ENCODE measurements at regions not wholly inside any gene's neighbourhood (a gene's known extent, or its start where the extent isn't known, plus 50 kb on each side); places are given as distances from the start of the nearest gene placed in this dataset.

- Histone ChIP-seq H3K9me3 (ENCODE audit: low read depth) (no peaks in the 10 kb centered on the region), H3F3A (ENCODE audit: insufficient read depth) (no peaks in the 10 kb centered on the region), H3K27ac (no peak overlapping the region), H2AFZ (no peak overlapping the region), H3K79me2 (ENCODE audit: insufficient read depth) (no peaks in the 10 kb centered on the region), H4K20me1 (ENCODE audit: insufficient read depth) (no peaks in the 10 kb centered on the region), H3K27me3 (replicated peaks; ENCODE audit: insufficient read depth) (peaks cover 32% of the 10 kb centered on the region), H3K4me2 (ENCODE audit: unreplicated experiment) (no peak overlapping the region), H3K9me2 (ENCODE audit: insufficient read depth) (no peaks in the 10 kb centered on the region), H3K4me3 (no peak overlapping the region), H3K36me3 (ENCODE audit: low read depth) (no peaks in the 10 kb centered on the region), H3K9ac (no peak overlapping the region), H3K4me1 (ENCODE audit: insufficient read depth) (no peaks in the 10 kb centered on the region)
- DNase-seq, result no peak
- in situ Hi-C loops (cut with MboI), result loop anchor here (10.0 to 25.0 kb wide), 2 partner anchors 108 to 275 kb away; no protein-coding TSS in a partner anchor
- no peak for TF ChIP-seq EZH2phosphoT487 (IDR thresholded peaks at IDR 0.05; ENCODE audit: insufficient read depth, low read depth)
- TF ChIP-seq EZH2 (IDR thresholded peaks at IDR 0.05; ENCODE audit: insufficient read depth, poor library complexity, severe bottlenecking), result no peak
Observed at GRCh38 chr1:21379571-21379970, 60.4 kb upstream of the NBPF3 start.

DNA sequence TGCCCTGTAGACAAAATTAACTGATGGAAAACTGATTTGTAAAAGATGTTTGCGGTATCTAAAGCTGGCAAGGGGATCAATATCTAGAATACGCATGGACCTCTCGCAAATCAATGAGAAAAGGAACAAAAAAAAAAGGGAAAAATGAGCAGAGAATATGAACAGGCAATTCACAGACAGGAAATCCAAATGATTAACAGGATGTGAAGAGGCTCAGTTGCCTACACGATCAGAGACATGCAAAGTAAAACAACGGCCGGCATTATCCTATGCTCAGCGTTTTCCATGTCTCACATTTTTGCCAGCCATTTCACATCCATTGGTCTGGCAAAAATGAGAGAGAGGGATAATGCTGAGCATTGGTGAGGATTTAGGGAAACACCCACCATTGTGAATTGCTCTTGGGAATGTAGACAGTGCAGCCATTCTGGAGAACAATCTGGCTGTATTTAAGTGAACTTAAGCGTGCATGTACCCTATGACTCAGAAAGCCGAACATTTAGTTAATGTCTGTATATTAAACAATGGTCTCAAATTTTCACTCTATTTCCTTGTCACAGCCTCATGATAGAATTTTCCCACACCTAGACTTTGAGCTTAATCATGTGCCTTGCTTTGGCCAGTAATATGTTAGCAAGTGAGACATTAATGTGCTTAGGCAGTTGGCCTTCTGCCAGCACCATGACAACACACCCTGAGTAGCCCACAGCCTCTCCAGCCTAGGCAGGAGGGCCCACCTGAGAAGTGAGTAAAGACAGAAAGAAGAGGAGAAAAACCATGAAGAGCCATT is 61.0 kb upstream of the NBPF3 start:
- DNase-seq, result no peak
- Histone ChIP-seq H3K27ac (no peak overlapping the region), H3K36me3 (ENCODE audit: low read depth) (no peaks in the 10 kb centered on the region), H3K9ac (no peak overlapping the region), H4K20me1 (ENCODE audit: insufficient read depth) (no peaks in the 10 kb centered on the region), H3K79me2 (ENCODE audit: insufficient read depth) (no peaks in the 10 kb centered on the region), H3K27me3 (replicated peaks; ENCODE audit: insufficient read depth) (peaks cover 25% of the 10 kb centered on the region), H2AFZ (no peak overlapping the region), H3K4me1 (ENCODE audit: insufficient read depth) (no peaks in the 10 kb centered on the region), H3K4me3 (no peak overlapping the region), H3K9me2 (ENCODE audit: insufficient read depth) (no peaks in the 10 kb centered on the region), H3F3A (ENCODE audit: insufficient read depth) (no peaks in the 10 kb centered on the region), H3K4me2 (ENCODE audit: unreplicated experiment) (no peak overlapping the region), H3K9me3 (ENCODE audit: low read depth) (no peaks in the 10 kb centered on the region)
- in situ Hi-C loops (cut with MboI), result loop anchor here (10.0 to 25.0 kb wide), 2 partner anchors 108 to 276 kb away; no protein-coding TSS in a partner anchor
- TF ChIP-seq EZH2phosphoT487 (IDR thresholded peaks at IDR 0.05; ENCODE audit: insufficient read depth, low read depth) (no peak), EZH2 (IDR thresholded peaks at IDR 0.05; ENCODE audit: insufficient read depth, poor library complexity, severe bottlenecking) (no peak)
- 63 to 67% methylated on average over 9 of the region's 9 CpGs for WGBS, 2 experiments (ENCODE audit: low coverage in 1 of 2, low lambda C conversion rate in 2 of 2, missing lambda C conversion rate in 2 of 2)

- Histone ChIP-seq H3K27me3 (replicated peaks; ENCODE audit: insufficient read depth) (no peaks in the 10 kb centered on the region), H3K4me3 (no peak overlapping the region), H4K20me1 (ENCODE audit: insufficient read depth) (no peaks in the 10 kb centered on the region), H3K4me2 (ENCODE audit: unreplicated experiment) (no peak overlapping the region), H3K27ac (no peak overlapping the region), H3K9ac (no peak overlapping the region), H3K4me1 (ENCODE audit: insufficient read depth) (no peaks in the 10 kb centered on the region), H3K9me3 (ENCODE audit: low read depth) (no peaks in the 10 kb centered on the region), H3K36me3 (ENCODE audit: low read depth) (no peaks in the 10 kb centered on the region), H2AFZ (no peak overlapping the region), H3K9me2 (ENCODE audit: insufficient read depth) (no peaks in the 10 kb centered on the region), H3K79me2 (ENCODE audit: insufficient read depth) (no peaks in the 10 kb centered on the region), H3F3A (ENCODE audit: insufficient read depth) (no peaks in the 10 kb centered on the region)
- no peak for TF ChIP-seq EZH2 (IDR thresholded peaks at IDR 0.05; ENCODE audit: insufficient read depth, poor library complexity, severe bottlenecking)
- no peak for TF ChIP-seq EZH2phosphoT487 (IDR thresholded peaks at IDR 0.05; ENCODE audit: insufficient read depth, low read depth)
- DNase-seq, result no peak
- WGBS, 2 experiments (ENCODE audit: low coverage in 1 of 2, low lambda C conversion rate in 2 of 2, missing lambda C conversion rate in 2 of 2), result 86 to 95% methylated on average over 6 of the region's 6 CpGs
- in situ Hi-C loops (cut with MboI), result loop anchor here (10.0 kb wide), 1 partner anchor 282 kb away; no protein-coding TSS in a partner anchor
Observed at GRCh38 chr1:21372383-21372782, 67.6 kb upstream of the NBPF3 start.

DNA sequence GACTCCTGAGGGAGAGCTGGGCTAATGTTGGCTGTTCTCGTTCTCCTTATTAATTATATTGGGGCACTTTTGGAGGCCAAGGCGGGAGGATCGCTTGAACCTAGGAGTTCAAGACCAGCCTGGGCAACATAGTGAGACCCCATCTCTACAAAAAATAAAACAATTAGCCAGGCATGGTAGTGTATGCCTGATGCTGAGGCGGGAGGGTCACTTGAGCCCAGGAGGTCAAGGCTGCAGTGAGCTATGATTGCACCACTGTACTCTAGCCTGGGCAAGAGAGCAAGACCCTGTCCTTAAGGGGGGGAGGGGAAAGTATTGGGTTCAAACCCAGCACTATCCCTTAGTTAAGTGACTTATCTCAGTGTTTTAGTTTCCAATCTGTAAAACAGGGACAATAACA is 70.0 kb upstream of the NBPF3 start:
- H3K4me2 ChIP-seq (ENCODE audit: unreplicated experiment), result no peak overlapping the region
- no peaks in the 10 kb centered on the region for H3K4me1 ChIP-seq (ENCODE audit: insufficient read depth)
- no peak for TF ChIP-seq EZH2 (IDR thresholded peaks at IDR 0.05; ENCODE audit: insufficient read depth, poor library complexity, severe bottlenecking)
- TF ChIP-seq EZH2phosphoT487 (IDR thresholded peaks at IDR 0.05; ENCODE audit: insufficient read depth, low read depth), result no peak
- H3F3A ChIP-seq (ENCODE audit: insufficient read depth), result no peaks in the 10 kb centered on the region
- H3K9ac ChIP-seq, result no peak overlapping the region
- H3K36me3 ChIP-seq (ENCODE audit: low read depth), result no peaks in the 10 kb centered on the region
- no peak for DNase-seq
- no peaks in the 10 kb centered on the region for H4K20me1 ChIP-seq (ENCODE audit: insufficient read depth)
- no peaks in the 10 kb centered on the region for H3K9me2 ChIP-seq (ENCODE audit: insufficient read depth)
- in situ Hi-C loops (cut with MboI), result loop anchor here (10.0 kb wide), 2 partner anchors 135 to 285 kb away; no protein-coding TSS in a partner anchor
- H3K4me3 ChIP-seq, result no peak overlapping the region
- H3K9me3 ChIP-seq (ENCODE audit: low read depth), result no peaks in the 10 kb centered on the region
- no peak overlapping the region for H2AFZ ChIP-seq
- WGBS, 2 experiments (ENCODE audit: low coverage in 1 of 2, low lambda C conversion rate in 2 of 2, missing lambda C conversion rate in 2 of 2), result 77 to 78% methylated on average over 4 of the region's 4 CpGs
- H3K79me2 ChIP-seq (ENCODE audit: insufficient read depth), result no peaks in the 10 kb centered on the region
- H3K27ac ChIP-seq, result no peak overlapping the region
- no peaks in the 10 kb centered on the region for H3K27me3 ChIP-seq (replicated peaks; ENCODE audit: insufficient read depth)

All from GM23248 (cell line).